Osteoblast (primary cell): ENCODE measurements at regions not wholly inside any gene's neighbourhood (a gene's known extent, or its start where the extent isn't known, plus 50 kb on each side); places are given as distances from the start of the nearest gene placed in this dataset.

Experiments
- DNase-seq: peaks from one replicate; pipeline ENCODE4 v3.0.0; 2011; ENCODE audit warnings: low spot score, mixed read lengths; ENCODE audit not compliant: insufficient read length; ENCODE audit errors: missing footprints
- H2AFZ ChIP-seq: 2 replicates; pipeline ENCODE4 v1.6.0; 2011; ENCODE audit warnings: mild to moderate bottlenecking, low read length
- H3K27ac ChIP-seq: 2 replicates; pipeline ENCODE4 v1.5.1; 2011; ENCODE audit warnings: mild to moderate bottlenecking, low read depth, low read length, moderate library complexity
- H3K27me3 ChIP-seq: 2 replicates; pipeline ENCODE4 v1.6.0; 2012; ENCODE audit warnings: mild to moderate bottlenecking, control low read depth, inconsistent platforms, low read length, moderate library complexity; ENCODE audit not compliant: insufficient read depth
- H3K36me3 ChIP-seq: 2 replicates; pipeline ENCODE4 v1.5.1; 2011; ENCODE audit warnings: mild to moderate bottlenecking, low read length, control low read depth, moderate library complexity; ENCODE audit not compliant: insufficient read depth
- H3K4me1 ChIP-seq: 2 replicates; pipeline ENCODE4 v1.5.1; 2011; ENCODE audit warnings: mild to moderate bottlenecking, low read length, control low read depth, moderate library complexity; ENCODE audit not compliant: insufficient read depth
- H3K4me2 ChIP-seq: 2 replicates; pipeline ENCODE4 v1.6.0; 2011; ENCODE audit warnings: mild to moderate bottlenecking, low read length; ENCODE audit not compliant: insufficient read depth
- H3K4me3 ChIP-seq: fragments of 200-600 bp; sonication (generic); 3 replicates; pipeline ENCODE4 v1.5.1; 2012; ENCODE audit warnings: mild to moderate bottlenecking, low read length, inconsistent platforms; ENCODE audit not compliant: insufficient read depth
- H3K79me2 ChIP-seq: 2 replicates; pipeline ENCODE4 v1.6.0; 2012; ENCODE audit warnings: mild to moderate bottlenecking, low read length, control low read depth, inconsistent platforms; ENCODE audit not compliant: insufficient read depth
- H3K9me3 ChIP-seq: 2 replicates; pipeline ENCODE4 v1.5.1; 2011; ENCODE audit warnings: low read depth, low read length, control low read depth
- H4K20me1 ChIP-seq: 2 replicates; pipeline ENCODE4 v1.6.0; 2012; ENCODE audit warnings: mild to moderate bottlenecking, low read length, control low read depth; ENCODE audit not compliant: insufficient read depth
- TF ChIP-seq, protein P1 (sequence below): IDR thresholded peaks from 2 replicates; pipeline ENCODE4 v1.5.1; 2011; ENCODE audit warnings: mild to moderate bottlenecking, low read depth, low read length, moderate library complexity; ENCODE audit errors: extremely low read depth

DNA sequence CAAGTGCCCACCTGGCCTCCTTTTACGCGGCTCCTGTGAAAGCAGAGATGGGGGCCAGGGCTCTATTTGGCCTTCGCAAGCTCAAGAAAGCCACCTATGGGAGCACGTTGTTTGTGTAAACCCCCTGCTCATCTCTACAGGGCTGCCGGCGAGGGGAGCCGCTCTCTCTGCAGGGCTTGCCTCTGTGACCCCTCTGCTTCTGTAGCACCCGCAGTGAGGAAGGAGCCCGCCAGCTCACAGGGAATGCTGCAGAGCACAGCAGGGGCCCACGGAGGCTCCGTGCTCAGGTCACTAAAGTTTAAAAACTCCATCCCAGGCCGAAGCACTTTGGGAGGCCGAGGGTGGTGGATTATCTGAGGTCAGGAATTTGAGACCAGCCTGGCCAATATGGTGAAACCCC, 376.8 kb downstream of the IRX2 start:
- H3K9me3 ChIP-seq: no peaks in the 10 kb centered on the region
- H4K20me1 ChIP-seq: no peaks in the 10 kb centered on the region
- H2AFZ ChIP-seq: no peak overlapping the region
- H3K27me3 ChIP-seq: no peaks in the 10 kb centered on the region
- no peak overlapping the region for H3K27ac ChIP-seq
- TF ChIP-seq, protein P1, sequence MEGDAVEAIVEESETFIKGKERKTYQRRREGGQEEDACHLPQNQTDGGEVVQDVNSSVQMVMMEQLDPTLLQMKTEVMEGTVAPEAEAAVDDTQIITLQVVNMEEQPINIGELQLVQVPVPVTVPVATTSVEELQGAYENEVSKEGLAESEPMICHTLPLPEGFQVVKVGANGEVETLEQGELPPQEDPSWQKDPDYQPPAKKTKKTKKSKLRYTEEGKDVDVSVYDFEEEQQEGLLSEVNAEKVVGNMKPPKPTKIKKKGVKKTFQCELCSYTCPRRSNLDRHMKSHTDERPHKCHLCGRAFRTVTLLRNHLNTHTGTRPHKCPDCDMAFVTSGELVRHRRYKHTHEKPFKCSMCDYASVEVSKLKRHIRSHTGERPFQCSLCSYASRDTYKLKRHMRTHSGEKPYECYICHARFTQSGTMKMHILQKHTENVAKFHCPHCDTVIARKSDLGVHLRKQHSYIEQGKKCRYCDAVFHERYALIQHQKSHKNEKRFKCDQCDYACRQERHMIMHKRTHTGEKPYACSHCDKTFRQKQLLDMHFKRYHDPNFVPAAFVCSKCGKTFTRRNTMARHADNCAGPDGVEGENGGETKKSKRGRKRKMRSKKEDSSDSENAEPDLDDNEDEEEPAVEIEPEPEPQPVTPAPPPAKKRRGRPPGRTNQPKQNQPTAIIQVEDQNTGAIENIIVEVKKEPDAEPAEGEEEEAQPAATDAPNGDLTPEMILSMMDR: no peak
- H3K4me2 ChIP-seq: no peak overlapping the region
- no peaks in the 10 kb centered on the region for H3K36me3 ChIP-seq
- no peak for DNase-seq
- H3K4me3 ChIP-seq: no peak overlapping the region
- no peaks in the 10 kb centered on the region for H3K4me1 ChIP-seq
- H3K79me2 ChIP-seq: no peaks in the 10 kb centered on the region

DNA sequence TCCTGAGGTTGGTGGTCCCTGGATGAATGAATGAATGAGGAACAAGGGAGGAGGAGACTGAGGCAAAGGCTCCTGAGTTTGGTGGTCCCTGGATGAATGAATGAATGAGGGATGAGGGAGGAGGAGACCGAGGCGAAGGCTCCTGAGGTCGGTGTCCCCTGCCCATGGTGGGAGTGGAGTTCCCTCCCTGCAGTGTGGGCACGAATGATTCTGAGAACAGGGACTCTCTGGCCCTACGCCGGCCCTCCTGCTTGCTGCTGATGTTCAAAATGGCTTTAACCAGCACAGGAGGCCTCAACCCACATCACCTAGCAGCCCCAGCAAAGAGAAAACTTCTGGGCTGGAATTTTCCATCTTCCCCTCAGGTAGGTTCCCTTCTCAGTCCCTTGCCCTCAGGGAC, 377.8 kb downstream of the IRX2 start:
- no peak for DNase-seq
- TF ChIP-seq, protein P1: no peak
- no peak overlapping the region for H3K4me3 ChIP-seq
- no peak overlapping the region for H3K27ac ChIP-seq
- no peak overlapping the region for H2AFZ ChIP-seq
- H3K79me2 ChIP-seq: no peaks in the 10 kb centered on the region
- no peaks in the 10 kb centered on the region for H3K4me1 ChIP-seq
- H4K20me1 ChIP-seq: no peaks in the 10 kb centered on the region
- H3K36me3 ChIP-seq: no peaks in the 10 kb centered on the region
- no peak overlapping the region for H3K4me2 ChIP-seq
- no peaks in the 10 kb centered on the region for H3K27me3 ChIP-seq
- peaks cover 6% of the 10 kb centered on the region for H3K9me3 ChIP-seq

DNA sequence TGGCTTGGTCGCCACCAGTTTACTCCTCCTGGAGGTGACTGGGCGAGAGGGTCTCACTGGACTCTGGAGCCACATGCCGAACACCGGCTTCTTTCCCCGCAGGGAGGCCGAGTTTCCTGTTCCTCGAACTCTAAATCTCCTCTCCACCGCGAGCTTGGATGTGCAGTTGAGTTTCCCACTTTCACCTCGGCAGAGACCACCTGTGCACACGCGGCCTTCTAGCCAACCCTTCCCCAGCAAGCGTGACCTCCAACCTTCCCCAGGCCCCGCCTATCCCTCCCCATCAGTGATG, 380.1 kb downstream of the IRX2 start:
- Histone ChIP-seq H3K4me3 (no peak overlapping the region), H3K27me3 (no peaks in the 10 kb centered on the region), H4K20me1 (no peaks in the 10 kb centered on the region), H3K27ac (no peak overlapping the region), H3K79me2 (no peaks in the 10 kb centered on the region), H3K4me2 (no peak overlapping the region), H3K9me3 (peaks cover 6% of the 10 kb centered on the region), H2AFZ (no peak overlapping the region), H3K36me3 (no peaks in the 10 kb centered on the region), H3K4me1 (no peaks in the 10 kb centered on the region)
- DNase-seq: no peak
- TF ChIP-seq, protein P1: no peak

DNA sequence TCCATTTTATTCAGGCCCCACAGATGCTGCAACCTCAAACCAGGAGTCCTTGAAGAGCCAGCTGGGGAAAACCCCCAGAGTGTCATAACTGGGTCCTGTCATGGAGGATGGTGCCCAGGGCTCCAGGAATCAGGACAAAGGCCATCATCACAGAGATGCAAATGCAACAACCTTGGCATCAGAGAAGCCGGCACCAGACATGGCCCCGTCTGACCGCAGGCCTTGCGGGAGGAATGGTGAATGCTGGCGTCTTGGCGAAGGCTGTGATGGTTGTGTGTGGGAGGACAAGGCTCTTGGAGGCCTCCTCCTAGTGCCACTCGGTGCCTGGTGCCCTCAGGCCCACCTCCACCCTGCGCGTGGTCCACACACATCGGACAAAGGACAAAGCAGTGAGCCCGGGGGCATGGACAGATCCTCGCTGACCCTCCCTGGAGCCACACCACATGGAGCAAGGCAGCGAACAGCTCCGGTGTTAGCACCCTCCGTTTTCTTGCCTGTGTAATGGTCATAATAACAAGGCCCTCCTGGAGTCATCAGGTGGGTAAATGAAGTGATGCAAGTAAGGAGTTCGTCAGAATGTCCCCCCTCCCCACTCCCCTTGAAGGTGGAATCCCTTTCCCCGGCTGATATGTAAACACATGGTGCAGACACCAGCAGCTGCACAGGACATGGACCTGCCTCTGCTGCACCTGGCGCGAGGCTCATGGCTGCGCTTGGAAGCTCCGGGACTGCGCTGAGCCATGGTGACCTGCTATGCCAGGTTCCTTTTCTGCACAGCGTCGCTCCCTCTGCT, 380.7 kb downstream of the IRX2 start:
- Histone ChIP-seq H3K9me3 (peaks cover 6% of the 10 kb centered on the region), H4K20me1 (no peaks in the 10 kb centered on the region), H3K4me2 (no peak overlapping the region), H2AFZ (no peak overlapping the region), H3K27ac (no peak overlapping the region), H3K27me3 (no peaks in the 10 kb centered on the region), H3K79me2 (no peaks in the 10 kb centered on the region), H3K4me3 (no peak overlapping the region), H3K36me3 (no peaks in the 10 kb centered on the region), H3K4me1 (no peaks in the 10 kb centered on the region)
- no peak for DNase-seq
- TF ChIP-seq, protein P1: no peak
